MM.1S (cell line): ENCODE measurements at regions not wholly inside any gene's neighbourhood (a gene's known extent, or its start where the extent isn't known, plus 50 kb on each side); places are given as distances from the start of the nearest gene placed in this dataset.

Experiments
- EZH2 ChIP-seq: fragments of 300-600 bp; sonication (generic); optimal IDR thresholded peaks from 2 replicates; pipeline ENCODE3; 2017; ENCODE audit warnings: low read depth, mild to moderate bottlenecking, antibody characterized with exemption, low read length, mixed read lengths
- TF ChIP-seq, protein P1 (sequence below): fragments of 300-600 bp; sonication (generic); IDR thresholded peaks from 2 replicates; pipeline ENCODE4 v1.5.1; 2016; ENCODE audit warnings: antibody characterized with exemption, low read length, mixed read lengths

- TF ChIP-seq, protein P1, sequence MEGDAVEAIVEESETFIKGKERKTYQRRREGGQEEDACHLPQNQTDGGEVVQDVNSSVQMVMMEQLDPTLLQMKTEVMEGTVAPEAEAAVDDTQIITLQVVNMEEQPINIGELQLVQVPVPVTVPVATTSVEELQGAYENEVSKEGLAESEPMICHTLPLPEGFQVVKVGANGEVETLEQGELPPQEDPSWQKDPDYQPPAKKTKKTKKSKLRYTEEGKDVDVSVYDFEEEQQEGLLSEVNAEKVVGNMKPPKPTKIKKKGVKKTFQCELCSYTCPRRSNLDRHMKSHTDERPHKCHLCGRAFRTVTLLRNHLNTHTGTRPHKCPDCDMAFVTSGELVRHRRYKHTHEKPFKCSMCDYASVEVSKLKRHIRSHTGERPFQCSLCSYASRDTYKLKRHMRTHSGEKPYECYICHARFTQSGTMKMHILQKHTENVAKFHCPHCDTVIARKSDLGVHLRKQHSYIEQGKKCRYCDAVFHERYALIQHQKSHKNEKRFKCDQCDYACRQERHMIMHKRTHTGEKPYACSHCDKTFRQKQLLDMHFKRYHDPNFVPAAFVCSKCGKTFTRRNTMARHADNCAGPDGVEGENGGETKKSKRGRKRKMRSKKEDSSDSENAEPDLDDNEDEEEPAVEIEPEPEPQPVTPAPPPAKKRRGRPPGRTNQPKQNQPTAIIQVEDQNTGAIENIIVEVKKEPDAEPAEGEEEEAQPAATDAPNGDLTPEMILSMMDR = no peak
- no peak for TF ChIP-seq EZH2
Observed at GRCh38 chr5:23305055-23305454, 202.4 kb upstream of the PRDM9 start.
